D721Med (cell line): ENCODE measurements at regions not wholly inside any gene's neighbourhood (a gene's known extent, or its start where the extent isn't known, plus 50 kb on each side); places are given as distances from the start of the nearest gene placed in this dataset.

Experiments used
- DNase-seq: peaks from one replicate; pipeline ENCODE4 v3.0.0; 2011; ENCODE audit warnings: low spot score; ENCODE audit not compliant: insufficient read length
- FAIRE-seq: peaks from 2 replicates; lab custom pipeline; 2011; peaks lifted over from hg19 to GRCh38; lab: Jason Lieb, UNC
- TF ChIP-seq, protein P1 (sequence below): IDR thresholded peaks from 2 replicates; pipeline ENCODE4 v1.5.1; 2012; ENCODE audit warnings: mild to moderate bottlenecking, control low read depth; ENCODE audit not compliant: insufficient read depth; ENCODE audit errors: missing control alignments

DNA sequence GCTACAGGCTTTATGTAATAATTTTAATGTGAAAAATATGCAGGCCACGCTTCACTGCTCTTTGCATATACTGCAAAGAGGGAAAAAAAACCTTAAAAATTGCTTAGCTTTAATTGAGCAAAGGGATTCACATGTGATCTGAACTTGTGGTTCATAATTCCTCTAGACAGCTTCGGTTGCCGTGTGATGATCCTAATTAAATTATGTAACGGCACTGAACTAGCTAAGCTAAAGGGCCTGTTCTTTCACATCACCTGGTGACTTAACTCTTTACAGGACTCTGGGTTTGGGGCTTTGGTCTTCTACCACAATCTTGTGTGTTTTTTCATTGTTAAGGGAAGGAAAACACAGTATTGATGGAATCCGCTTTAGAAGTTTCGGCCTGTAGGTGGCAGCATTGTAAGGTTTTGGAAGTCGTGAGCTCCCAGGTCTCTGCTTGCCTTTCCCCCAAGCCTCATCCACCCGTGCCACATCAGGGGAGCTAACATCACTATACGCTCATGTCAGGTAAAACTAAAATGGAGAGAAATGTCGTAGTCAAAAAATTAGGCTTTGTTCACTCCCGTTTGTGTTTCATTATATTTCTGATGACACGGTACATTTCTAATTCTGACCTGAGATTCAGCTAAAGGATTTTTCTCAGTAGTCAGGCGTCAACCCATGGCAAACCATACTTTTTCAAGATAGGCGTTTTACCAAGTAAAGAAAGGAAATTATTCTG, 205.6 kb upstream of the DPH6 start:
- FAIRE-seq = peak; percentile 61

DNA sequence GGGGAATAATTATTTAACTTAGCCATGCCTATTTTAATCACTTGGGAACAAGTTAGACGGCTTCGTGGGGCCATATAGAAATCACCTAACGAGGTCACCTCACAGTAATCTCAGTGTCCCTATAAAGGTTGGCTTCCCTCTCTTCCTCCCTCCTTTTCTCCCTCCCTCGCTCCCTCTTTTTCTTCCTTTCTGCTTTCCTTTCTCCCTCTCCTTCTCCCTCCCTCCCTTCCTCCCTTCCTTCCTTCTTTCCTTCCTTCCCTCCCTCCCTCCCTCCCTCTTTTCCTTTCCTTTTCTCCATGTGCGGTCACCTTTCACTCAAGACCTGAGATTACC, 206.1 kb upstream of the DPH6 start:
- TF ChIP-seq, protein P1, sequence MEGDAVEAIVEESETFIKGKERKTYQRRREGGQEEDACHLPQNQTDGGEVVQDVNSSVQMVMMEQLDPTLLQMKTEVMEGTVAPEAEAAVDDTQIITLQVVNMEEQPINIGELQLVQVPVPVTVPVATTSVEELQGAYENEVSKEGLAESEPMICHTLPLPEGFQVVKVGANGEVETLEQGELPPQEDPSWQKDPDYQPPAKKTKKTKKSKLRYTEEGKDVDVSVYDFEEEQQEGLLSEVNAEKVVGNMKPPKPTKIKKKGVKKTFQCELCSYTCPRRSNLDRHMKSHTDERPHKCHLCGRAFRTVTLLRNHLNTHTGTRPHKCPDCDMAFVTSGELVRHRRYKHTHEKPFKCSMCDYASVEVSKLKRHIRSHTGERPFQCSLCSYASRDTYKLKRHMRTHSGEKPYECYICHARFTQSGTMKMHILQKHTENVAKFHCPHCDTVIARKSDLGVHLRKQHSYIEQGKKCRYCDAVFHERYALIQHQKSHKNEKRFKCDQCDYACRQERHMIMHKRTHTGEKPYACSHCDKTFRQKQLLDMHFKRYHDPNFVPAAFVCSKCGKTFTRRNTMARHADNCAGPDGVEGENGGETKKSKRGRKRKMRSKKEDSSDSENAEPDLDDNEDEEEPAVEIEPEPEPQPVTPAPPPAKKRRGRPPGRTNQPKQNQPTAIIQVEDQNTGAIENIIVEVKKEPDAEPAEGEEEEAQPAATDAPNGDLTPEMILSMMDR = no peak
- DNase-seq (no peak), FAIRE-seq (no peak)

More for the DNA sequence above, 205.6 kb upstream of the DPH6 start:
- TF ChIP-seq, protein P1 = peak; percentile 76
- no peak for DNase-seq

DNA sequence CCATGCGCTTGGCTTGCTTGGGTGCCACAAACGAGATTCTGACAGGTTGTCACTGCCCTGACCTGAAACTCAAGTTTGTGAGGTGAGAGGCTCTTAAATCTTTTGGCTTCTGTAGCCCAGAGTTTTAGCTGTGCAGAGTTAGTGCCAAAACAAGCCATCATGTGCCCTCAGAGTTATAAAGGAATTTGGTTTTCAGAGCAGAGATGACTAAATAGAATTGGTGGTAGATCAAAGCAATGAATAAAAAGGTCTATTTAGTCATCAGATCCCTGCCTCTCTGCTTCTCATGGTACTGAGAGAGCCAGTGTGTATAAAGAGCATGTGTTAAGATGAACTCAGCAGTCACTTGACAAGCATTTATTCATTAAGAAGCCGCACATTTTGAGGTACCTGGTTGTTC, 207.5 kb upstream of the DPH6 start:
- DNase-seq (no peak), FAIRE-seq (no peak)
- TF ChIP-seq, protein P1 = no peak

DNA sequence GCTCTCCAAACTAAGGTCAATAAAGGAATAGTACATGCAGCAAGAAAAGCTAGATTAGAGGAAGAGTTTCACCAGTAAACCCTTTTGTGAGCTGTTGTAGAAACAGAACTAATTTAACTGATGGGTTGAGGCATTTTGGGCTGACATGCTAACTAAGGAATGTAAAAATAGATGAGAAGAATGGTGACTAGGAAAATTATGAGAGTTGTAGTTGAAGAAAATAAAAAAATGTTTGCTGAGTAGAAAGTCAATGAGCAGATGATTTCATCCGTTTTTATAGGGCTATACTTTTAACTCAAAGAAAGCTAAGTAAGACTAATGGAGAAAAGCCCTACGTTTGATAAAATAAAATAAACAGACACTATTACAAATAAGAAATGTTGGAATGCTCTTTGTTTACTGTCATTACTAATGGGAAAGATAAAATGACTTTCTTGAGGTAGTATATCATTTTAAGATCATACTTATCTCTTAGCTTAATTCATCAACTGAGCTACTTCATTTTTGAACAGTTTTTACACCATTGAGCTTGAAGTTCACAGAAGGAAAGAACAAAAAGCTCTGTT, 209.4 kb upstream of the DPH6 start:
- TF ChIP-seq, protein P1 = no peak
- no peak for DNase-seq
- FAIRE-seq = no peak

DNA sequence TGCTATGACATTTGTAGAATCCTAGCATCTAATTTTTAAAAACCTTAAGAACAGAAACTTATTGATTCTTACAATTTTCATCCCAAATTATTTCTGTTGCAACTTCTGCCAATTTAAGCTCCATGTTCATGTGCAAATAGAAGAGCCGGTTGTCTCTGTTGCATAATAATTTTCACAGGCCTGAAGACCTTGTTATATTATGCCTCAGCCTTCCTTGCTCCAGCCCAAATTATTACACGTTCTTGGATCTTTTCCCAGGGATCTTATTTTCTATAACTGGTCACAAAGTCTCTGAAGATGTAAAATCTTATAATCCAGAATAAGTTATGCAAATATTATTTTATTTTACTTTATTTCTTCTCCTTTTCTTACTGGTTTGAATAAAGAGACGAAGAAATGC, 210.7 kb upstream of the DPH6 start:
- TF ChIP-seq, protein P1 = no peak
- FAIRE-seq = no peak

DNA sequence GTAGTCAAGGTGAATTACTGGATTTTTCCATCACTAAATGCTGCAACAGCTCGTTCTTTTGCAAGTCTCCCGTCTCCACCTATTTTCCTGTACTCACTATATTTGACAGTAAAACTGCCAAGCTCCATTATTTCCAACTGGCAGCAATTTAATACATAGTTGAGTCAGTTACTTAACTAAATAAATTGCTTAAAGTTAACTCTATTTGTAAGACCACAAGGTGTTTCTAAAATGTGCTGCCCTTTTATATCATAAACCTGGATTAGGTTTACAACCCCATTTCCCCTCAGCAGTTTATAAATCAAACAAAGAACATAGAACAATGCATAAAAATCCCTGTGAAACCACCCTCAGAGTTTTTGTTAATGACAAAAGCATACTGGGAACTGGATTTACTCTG, 211.4 kb upstream of the DPH6 start:
- FAIRE-seq (no peak), DNase-seq (no peak)
- TF ChIP-seq, protein P1 = no peak

More for the DNA sequence above, 210.7 kb upstream of the DPH6 start:
- DNase-seq = no peak

GRCh38 chr15:35757765-35758164, 211.8 kb upstream of the DPH6 start:
- FAIRE-seq (no peak), DNase-seq (no peak)
- TF ChIP-seq, protein P1 = no peak
